Left lung (tissue), 4 donors: ENCODE measurements at regions not wholly inside any gene's neighbourhood (a gene's known extent, or its start where the extent isn't known, plus 50 kb on each side); places are given as distances from the start of the nearest gene placed in this dataset.

Source experiments
- ATAC-seq: fragments of 200-7000 bp; cut with Tn5 transposase; one replicate; pipeline ENCODE4 v1.9.1; 2020; ENCODE audit warnings: moderate library complexity
- DNase-seq, 4 donors: peaks; one replicate each; pipeline ENCODE4 v3.0.0-alpha.2; 2013 to 2020
- H3K27ac ChIP-seq, 2 donors: fragments of 200-600 bp; sonication (generic) in 1 of 2; one replicate each; pipeline versions ENCODE4 v1.5.0 to v1.8.0; 2020 to 2021
- H3K27me3 ChIP-seq, 2 donors: fragments of 200-600 bp; sonication (generic) in 1 of 2; one replicate each; pipeline versions ENCODE4 v1.5.0 to v1.8.0; 2020 to 2021
- H3K36me3 ChIP-seq, 2 donors: fragments of 200-600 bp; sonication (generic) in 1 of 2; one replicate each; pipeline versions ENCODE4 v1.5.0 to v1.8.0; 2020 to 2021
- H3K4me1 ChIP-seq, 2 donors: fragments of 200-600 bp; one replicate each; pipeline ENCODE4 v1.8.0; 2021
- H3K4me3 ChIP-seq, 2 donors: fragments of 200-600 bp; sonication (generic) in 1 of 2; one replicate each; pipeline versions ENCODE4 v1.5.0 to v1.8.0; 2020 to 2021; ENCODE audit warnings: mild to moderate bottlenecking in 1 of 2
- H3K9me3 ChIP-seq, 2 donors: fragments of 200-600 bp; sonication (generic) in 1 of 2; one replicate each; pipeline versions ENCODE4 v1.5.0 to v1.8.0; 2020 to 2021
- CTCF ChIP-seq, 2 donors: fragments of 200-600 bp; sonication (generic) in 1 of 2; IDR thresholded peaks; one replicate each; pipeline versions ENCODE4 v1.5.0 to v1.8.0; 2021; ENCODE audit warnings: antibody characterized with exemption in 2 of 2
- intact Hi-C, 2 donors: fragments of 100-400 bp; cut with DNase I; formaldehyde crosslinking; loops; one replicate each; pipeline versions ENCODE4 v1.11.2 to v1.14.2; 2022
- donor health status: DM: no; HTN: yes; CAD: no.
- donor health status: DM: no; HTN: no; CAD: no.

GRCh38 chr16:59259950-59260319 is 525.8 kb upstream of the GOT2 start:
- Histone ChIP-seq H3K27me3 (no peaks in the 10 kb centered on the region), H3K4me1 (no peaks in the 10 kb centered on the region), H3K36me3 (no peaks in the 10 kb centered on the region), H3K27ac (no peak overlapping the region), H3K4me3 (no peak overlapping the region), H3K9me3 (no peaks in the 10 kb centered on the region)
- DNase-seq (no peak), ATAC-seq (no peak)
- TF ChIP-seq CTCF (IDR thresholded peaks at IDR 0.05), result no peak
- intact Hi-C loops, result no loop called here

GRCh38 chr16:59259074-59259949 is 525.2 kb upstream of the GOT2 start:
- ATAC-seq, result no peak
- intact Hi-C loops, result no loop called here

DNA sequence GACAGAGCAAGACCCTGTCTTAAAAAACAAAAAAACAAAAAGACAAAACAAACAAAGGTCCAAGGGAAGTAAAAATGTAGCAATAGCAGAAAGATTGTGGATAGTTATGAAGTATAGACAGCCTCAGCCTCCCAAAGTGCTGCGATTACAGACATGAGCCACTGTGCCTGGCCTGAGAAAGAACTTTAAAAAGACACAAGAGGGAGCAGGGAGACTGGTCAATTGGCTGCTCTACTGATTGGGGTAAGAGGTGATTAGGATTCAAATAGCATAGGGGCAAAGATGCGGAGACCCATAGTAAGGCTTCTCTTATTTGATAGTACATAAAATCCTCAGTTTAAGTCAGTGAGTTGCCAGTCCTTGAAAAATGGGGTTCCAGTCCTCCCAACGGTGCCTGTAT is 518.2 kb upstream of the GOT2 start:
- Histone ChIP-seq H3K4me1 (no peaks in the 10 kb centered on the region), H3K36me3 (no peaks in the 10 kb centered on the region), H3K27ac (no peak overlapping the region), H3K9me3 (no peaks in the 10 kb centered on the region), H3K27me3 (no peaks in the 10 kb centered on the region), H3K4me3 (no peak overlapping the region)
- DNase-seq, result no peak
- TF ChIP-seq CTCF (IDR thresholded peaks at IDR 0.05), result no peak
- intact Hi-C loops, result no loop called here
- no peak for ATAC-seq

More at GRCh38 chr16:59259074-59259949, 525.2 kb upstream of the GOT2 start:
- no peak for DNase-seq
- Histone ChIP-seq H3K27me3 (no peaks in the 10 kb centered on the region), H3K27ac (no peak overlapping the region), H3K9me3 (no peaks in the 10 kb centered on the region), H3K36me3 (no peaks in the 10 kb centered on the region), H3K4me1 (no peaks in the 10 kb centered on the region), H3K4me3 (no peak overlapping the region)
- TF ChIP-seq CTCF (IDR thresholded peaks at IDR 0.05), result no peak

DNA sequence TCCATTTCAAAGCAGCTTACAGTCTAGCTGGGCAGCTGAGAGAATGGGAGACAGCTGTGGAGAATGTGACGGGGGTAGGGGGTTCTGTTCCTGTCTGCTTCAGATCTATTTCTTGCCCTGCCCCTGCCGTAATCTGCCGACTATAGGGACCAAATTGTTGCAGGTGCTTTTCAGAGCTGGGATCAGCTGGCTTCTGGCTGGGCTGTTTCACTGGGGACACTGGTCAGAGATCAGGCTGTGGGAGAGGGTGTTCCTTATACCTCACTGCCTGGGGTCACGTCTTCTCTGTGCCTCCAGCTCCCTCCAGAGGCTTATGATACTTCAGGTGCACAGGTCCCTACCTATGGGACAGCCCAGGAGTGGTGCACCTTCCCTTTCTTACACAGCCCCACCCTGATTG is 514.9 kb upstream of the GOT2 start:
- DNase-seq (no peak), ATAC-seq (no peak)
- TF ChIP-seq CTCF (IDR thresholded peaks at IDR 0.05), result no peak
- no peaks in the 10 kb centered on the region for H3K27me3 ChIP-seq
- no peaks in the 10 kb centered on the region for H3K4me1 ChIP-seq
- H3K4me3 ChIP-seq, result no peak overlapping the region
- H3K36me3 ChIP-seq, result no peaks in the 10 kb centered on the region
- no peaks in the 10 kb centered on the region for H3K9me3 ChIP-seq
- no peak overlapping the region for H3K27ac ChIP-seq
- intact Hi-C loops, result no loop called here

- ATAC-seq (no peak), DNase-seq (peak in 2 of 4 donors; percentile 72 to 82)
- Histone ChIP-seq H3K27me3 (no peaks in the 10 kb centered on the region), H3K4me3 (no peak overlapping the region), H3K36me3 (no peaks in the 10 kb centered on the region), H3K27ac (no peak overlapping the region), H3K9me3 (no peaks in the 10 kb centered on the region), H3K4me1 (no peaks in the 10 kb centered on the region)
- TF ChIP-seq CTCF (IDR thresholded peaks at IDR 0.05), result no peak
- intact Hi-C loops, result no loop called here
Observed at GRCh38 chr16:59242556-59242955, 508.4 kb upstream of the GOT2 start.
